K562 (cell line): ENCODE measurements at regions not wholly inside any gene's neighbourhood (a gene's known extent, or its start where the extent isn't known, plus 50 kb on each side); places are given as distances from the start of the nearest gene placed in this dataset.

Experiments used
- E2F5 ChIP-seq: sonication (generic); formaldehyde crosslinking; IDR thresholded peaks from 2 replicates; pipeline ENCODE4 v1.8.0; 2022; ENCODE audit warnings: mild to moderate bottlenecking, missing genetic modification reagents
- PRPF4 ChIP-seq: fragments of 200-400 bp; formaldehyde crosslinking; IDR thresholded peaks from one replicate; pipeline ENCODE4 v1.6.1; 2017; ENCODE audit warnings: low read length, low read depth, mild to moderate bottlenecking; ENCODE audit not compliant: insufficient read depth, poor library complexity, severe bottlenecking
- SMC3 ChIP-seq: conservative IDR thresholded peaks from 2 replicates; pipeline ENCODE4 v1.6.1; 2011; ENCODE audit warnings: low read depth, low read length, improper control_type of control experiment; ENCODE audit not compliant: insufficient read depth
- TCF15 ChIP-seq: fragments of 250-450 bp; sonication (Bioruptor Pico); IDR thresholded peaks from 2 replicates; pipeline ENCODE4 v1.8.0; 2022; ENCODE audit warnings: moderate library complexity, mild to moderate bottlenecking, inconsistent platforms
- TCF7L2 ChIP-seq: fragments of 150-350 bp; IDR thresholded peaks from 2 replicates; pipeline ENCODE4 v1.6.1; 2016; ENCODE audit warnings: low read depth, mild to moderate bottlenecking, low read length, moderate library complexity
- ZNF124 ChIP-seq: sonication (generic); formaldehyde crosslinking; IDR thresholded peaks from 2 replicates; pipeline ENCODE4 v1.8.1; 2022; ENCODE audit warnings: missing genetic modification reagents
- ZNF512 ChIP-seq: IDR thresholded peaks from 2 replicates; pipeline ENCODE4 v1.6.1; 2016; ENCODE audit warnings: missing genetic modification characterization, missing compliant biosample characterization

GRCh38 chr7:68146983-68147382, 1150.3 kb downstream of the TYW1 start:
- TF ChIP-seq TCF15 (CRISPR knock-in tag) (no peak), ZNF124 (CRISPR knock-in tag) (no peak), PRPF4 (no peak), ZNF512 (tag) (no peak), TCF7L2 (no peak), E2F5 (CRISPR knock-in tag) (no peak), SMC3 (no peak)
